Fibroblast of lung (primary cell): ENCODE measurements at regions not wholly inside any gene's neighbourhood (a gene's known extent, or its start where the extent isn't known, plus 50 kb on each side); places are given as distances from the start of the nearest gene placed in this dataset.
"Not testable (repeated sequence)": the region's sequence is repeated elsewhere in the genome, so short reads cannot be mapped to it uniquely, and the experiment has no call there.

Experiments used
- DNase-seq, 2 donors: peaks; one replicate each; pipeline versions ENCODE4 v3.0.0 to v3.0.0-alpha.2; 2010; ENCODE audit warnings: low read depth in 2 of 2
- H2AFZ ChIP-seq: 2 replicates; pipeline ENCODE4 v1.5.1; 2012; ENCODE audit warnings: low read length, control low read depth, inconsistent platforms
- H3K27ac ChIP-seq: 2 replicates; pipeline ENCODE4 v1.5.1; 2011; ENCODE audit warnings: low read length, control low read depth; ENCODE audit not compliant: insufficient read depth
- H3K27me3 ChIP-seq: 2 replicates; pipeline ENCODE4 v1.5.1; 2011; ENCODE audit warnings: mild to moderate bottlenecking, low read length; ENCODE audit not compliant: control insufficient read depth, insufficient read depth
- H3K36me3 ChIP-seq: 2 replicates; pipeline ENCODE4 v1.5.1; 2011; ENCODE audit warnings: low read length; ENCODE audit not compliant: control insufficient read depth, insufficient read depth
- H3K4me1 ChIP-seq: 2 replicates; pipeline ENCODE4 v1.5.1; 2011; ENCODE audit warnings: low read length; ENCODE audit not compliant: control insufficient read depth, insufficient read depth; ENCODE audit errors: extremely low read depth
- H3K4me2 ChIP-seq: 2 replicates; pipeline ENCODE4 v1.5.1; 2011; ENCODE audit warnings: low read length, control low read depth; ENCODE audit not compliant: insufficient read depth; ENCODE audit errors: extremely low read depth
- H3K4me3 ChIP-seq, 4 experiments: fragments of 200-600 bp in 1 of 4; sonication (generic) in 1 of 4; replicated peaks in 1 of 4; 2 replicates each; pipeline ENCODE4 v1.5.1; 2011 to 2016; ENCODE audit warnings: low read length in 4 of 4, low read depth in 3 of 4, mild to moderate bottlenecking in 3 of 4, control low read depth in 2 of 4, inconsistent platforms in 1 of 4, mixed read lengths in 1 of 4; ENCODE audit not compliant: insufficient read depth in 1 of 4; ENCODE audit errors: control extremely low read depth in 1 of 4
- H3K79me2 ChIP-seq: 2 replicates; pipeline ENCODE4 v1.5.1; 2012; ENCODE audit warnings: mild to moderate bottlenecking, low read length, inconsistent platforms; ENCODE audit not compliant: control insufficient read depth, insufficient read depth
- H3K9ac ChIP-seq: 2 replicates; pipeline ENCODE4 v1.5.1; 2011; ENCODE audit warnings: mild to moderate bottlenecking, low read length, control low read depth; ENCODE audit not compliant: insufficient read depth
- H3K9me3 ChIP-seq: 2 replicates; pipeline ENCODE4 v1.5.1; 2012; ENCODE audit warnings: low read depth, low read length; ENCODE audit not compliant: control insufficient read depth, insufficient read depth
- H4K20me1 ChIP-seq: 2 replicates; pipeline ENCODE4 v1.5.1; 2011; ENCODE audit warnings: low read length; ENCODE audit not compliant: control insufficient read depth, insufficient read depth; ENCODE audit errors: extremely low read depth
- EZH2 ChIP-seq: IDR thresholded peaks from 2 replicates; pipeline ENCODE4 v1.5.1; 2012; ENCODE audit warnings: low read length, control low read depth, mild to moderate bottlenecking; ENCODE audit errors: missing control alignments
- TF ChIP-seq, protein P1 (sequence below), 2 donors: IDR thresholded peaks in 1 of 2; conservative IDR thresholded peaks in 1 of 2; 1 replicate in 1 of 2; 2 replicates in 1 of 2; pipeline ENCODE4 v1.5.1; 2011 to 2012; ENCODE audit warnings: low read length in 2 of 2, control low read depth in 1 of 2, inconsistent platforms in 1 of 2, low read depth in 1 of 2, mild to moderate bottlenecking in 1 of 2

DNA sequence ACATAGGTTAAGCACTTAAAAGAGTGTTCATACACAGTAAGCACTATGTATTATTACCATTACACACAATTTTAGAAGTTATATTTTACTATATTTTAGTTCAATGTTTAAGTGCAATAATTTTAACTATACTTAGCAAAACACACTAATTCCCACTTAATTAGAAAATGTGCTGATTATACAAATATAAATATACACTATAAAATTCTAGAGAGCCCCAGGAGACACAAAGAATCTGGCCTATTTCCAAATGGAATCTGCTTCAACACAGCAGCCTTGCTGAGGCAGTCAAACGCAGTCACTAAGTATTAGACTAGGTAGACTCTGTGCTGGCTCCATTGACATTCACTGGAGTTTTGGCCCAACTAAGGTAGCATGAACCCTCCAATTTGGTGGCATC lies 160.9 kb downstream of the CETN3 start:
- no peak overlapping the region for H3K4me3 ChIP-seq
- H3K27ac ChIP-seq: no peak overlapping the region
- DNase-seq: no peak
- no peak overlapping the region for H3K4me2 ChIP-seq
- no peaks in the 10 kb centered on the region for H4K20me1 ChIP-seq
- H3K9me3 ChIP-seq: no peaks in the 10 kb centered on the region
- no peak for TF ChIP-seq EZH2
- TF ChIP-seq, protein P1, sequence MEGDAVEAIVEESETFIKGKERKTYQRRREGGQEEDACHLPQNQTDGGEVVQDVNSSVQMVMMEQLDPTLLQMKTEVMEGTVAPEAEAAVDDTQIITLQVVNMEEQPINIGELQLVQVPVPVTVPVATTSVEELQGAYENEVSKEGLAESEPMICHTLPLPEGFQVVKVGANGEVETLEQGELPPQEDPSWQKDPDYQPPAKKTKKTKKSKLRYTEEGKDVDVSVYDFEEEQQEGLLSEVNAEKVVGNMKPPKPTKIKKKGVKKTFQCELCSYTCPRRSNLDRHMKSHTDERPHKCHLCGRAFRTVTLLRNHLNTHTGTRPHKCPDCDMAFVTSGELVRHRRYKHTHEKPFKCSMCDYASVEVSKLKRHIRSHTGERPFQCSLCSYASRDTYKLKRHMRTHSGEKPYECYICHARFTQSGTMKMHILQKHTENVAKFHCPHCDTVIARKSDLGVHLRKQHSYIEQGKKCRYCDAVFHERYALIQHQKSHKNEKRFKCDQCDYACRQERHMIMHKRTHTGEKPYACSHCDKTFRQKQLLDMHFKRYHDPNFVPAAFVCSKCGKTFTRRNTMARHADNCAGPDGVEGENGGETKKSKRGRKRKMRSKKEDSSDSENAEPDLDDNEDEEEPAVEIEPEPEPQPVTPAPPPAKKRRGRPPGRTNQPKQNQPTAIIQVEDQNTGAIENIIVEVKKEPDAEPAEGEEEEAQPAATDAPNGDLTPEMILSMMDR (conservative IDR thresholded peaks at IDR 0.05 in 1 of 2, IDR thresholded peaks at IDR 0.05 in 1 of 2; ENCODE audit: low read depth in 1 of 2, low read length in 2 of 2): no peak
- no peaks in the 10 kb centered on the region for H3K27me3 ChIP-seq
- H2AFZ ChIP-seq: no peak overlapping the region
- no peaks in the 10 kb centered on the region for H3K4me1 ChIP-seq
- H3K36me3 ChIP-seq: no peaks in the 10 kb centered on the region
- H3K9ac ChIP-seq: no peak overlapping the region
- no peaks in the 10 kb centered on the region for H3K79me2 ChIP-seq

DNA sequence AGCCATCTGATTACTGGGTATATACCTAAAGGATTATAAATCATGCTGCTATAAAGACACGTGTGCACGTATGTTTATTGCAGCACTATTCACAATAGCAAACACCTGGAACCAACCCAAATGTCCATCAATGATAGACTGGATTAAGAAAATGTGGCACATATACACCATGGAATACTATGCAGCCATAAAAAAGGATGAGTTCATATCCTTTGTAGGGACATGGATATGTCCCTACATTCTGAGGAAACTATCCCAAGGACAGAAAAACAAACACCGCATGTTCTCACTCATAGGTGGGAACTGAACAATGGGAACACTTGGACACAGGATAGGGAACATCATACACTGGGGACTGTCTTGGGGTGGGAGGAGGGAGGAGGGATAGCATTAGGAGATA lies 165.7 kb downstream of the CETN3 start:
- not testable (repeated sequence) for H2AFZ ChIP-seq, H4K20me1 ChIP-seq, H3K9ac ChIP-seq, H3K79me2 ChIP-seq, H3K36me3 ChIP-seq, DNase-seq, H3K27me3 ChIP-seq, H3K4me3 ChIP-seq, H3K9me3 ChIP-seq, H3K4me1 ChIP-seq, H3K27ac ChIP-seq, H3K4me2 ChIP-seq

DNA sequence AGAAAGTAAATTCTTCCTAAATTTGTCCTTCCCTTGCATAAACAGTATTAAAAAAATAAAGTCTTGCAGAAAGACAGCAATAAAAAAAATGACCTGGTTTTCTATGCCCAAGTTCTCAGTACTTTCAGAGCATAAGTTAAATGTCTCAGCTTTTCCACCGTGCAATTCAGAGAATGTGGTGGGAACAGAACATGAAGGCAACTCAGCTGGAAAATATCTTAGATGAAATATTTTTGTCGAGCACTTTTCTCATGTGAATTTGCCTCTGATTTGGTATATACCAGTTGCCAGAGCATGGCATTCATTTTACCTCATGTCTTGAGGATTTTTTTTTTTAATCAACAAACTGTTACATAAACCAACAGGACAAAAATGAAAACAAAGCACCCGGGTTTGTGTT lies 176.1 kb downstream of the CETN3 start:
- Histone ChIP-seq H3K4me2 (no peak overlapping the region), H3K4me3 (no peak overlapping the region), H3K27ac (no peak overlapping the region), H3K4me1 (no peaks in the 10 kb centered on the region), H3K36me3 (no peaks in the 10 kb centered on the region), H3K9me3 (no peaks in the 10 kb centered on the region), H3K27me3 (no peaks in the 10 kb centered on the region), H3K79me2 (no peaks in the 10 kb centered on the region), H3K9ac (no peak overlapping the region), H4K20me1 (no peaks in the 10 kb centered on the region), H2AFZ (no peak overlapping the region)
- DNase-seq: peak in 1 of 2 donors; percentile 16
- TF ChIP-seq, protein P1 (conservative IDR thresholded peaks at IDR 0.05 in 1 of 2, IDR thresholded peaks at IDR 0.05 in 1 of 2; ENCODE audit: low read depth in 1 of 2, low read length in 2 of 2): no peak
- TF ChIP-seq EZH2: no peak

DNA sequence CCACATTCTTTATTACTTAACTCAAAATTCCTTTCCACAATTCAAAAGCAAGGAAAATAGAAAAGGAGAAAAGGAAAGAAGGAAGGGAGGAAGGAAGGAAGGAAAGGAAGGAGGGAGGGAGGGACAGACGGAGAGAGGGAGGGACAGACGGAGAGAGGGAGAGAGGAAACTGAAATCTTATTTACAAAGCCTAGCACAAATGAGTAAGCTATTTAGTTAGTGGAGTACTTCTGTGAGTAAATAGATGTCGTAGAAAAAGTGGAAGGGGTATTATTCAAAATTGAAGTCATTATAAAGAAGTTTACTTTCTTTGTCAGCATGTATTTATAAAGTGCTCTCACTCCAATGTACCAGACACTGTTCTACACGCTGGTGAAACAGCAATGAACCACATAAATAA lies 177.9 kb downstream of the CETN3 start:
- H3K4me2 ChIP-seq: no peak overlapping the region
- no peak overlapping the region for H3K27ac ChIP-seq
- H2AFZ ChIP-seq: no peak overlapping the region
- no peak overlapping the region for H3K4me3 ChIP-seq
- no peaks in the 10 kb centered on the region for H3K36me3 ChIP-seq
- no peaks in the 10 kb centered on the region for H4K20me1 ChIP-seq
- TF ChIP-seq, protein P1 (conservative IDR thresholded peaks at IDR 0.05 in 1 of 2, IDR thresholded peaks at IDR 0.05 in 1 of 2; ENCODE audit: low read depth in 1 of 2, low read length in 2 of 2): no peak
- no peak for TF ChIP-seq EZH2
- no peaks in the 10 kb centered on the region for H3K9me3 ChIP-seq
- no peaks in the 10 kb centered on the region for H3K27me3 ChIP-seq
- H3K4me1 ChIP-seq: no peaks in the 10 kb centered on the region
- H3K9ac ChIP-seq: no peak overlapping the region
- no peaks in the 10 kb centered on the region for H3K79me2 ChIP-seq
- no peak for DNase-seq
